Uterus (tissue), 2 donors: ENCODE measurements at regions not wholly inside any gene's neighbourhood (a gene's known extent, or its start where the extent isn't known, plus 50 kb on each side); places are given as distances from the start of the nearest gene placed in this dataset.

Source experiments
- CTCF ChIP-seq, 4 experiments: fragments of 200-600 bp in 2 of 4; fragments of 450-650 bp in 2 of 4; sonication (generic) in 2 of 4; IDR thresholded peaks; one replicate each; pipeline ENCODE4 v1.5.1; 2016 to 2019; ENCODE audit warnings: antibody characterized with exemption in 4 of 4, mild to moderate bottlenecking in 2 of 4, moderate library complexity in 1 of 4
- POLR2A ChIP-seq, 2 donors: fragments of 450-650 bp; IDR thresholded peaks; one replicate each; pipeline ENCODE4 v1.6.1; 2016; ENCODE audit warnings: antibody characterized with exemption in 2 of 2, mild to moderate bottlenecking in 1 of 2, moderate library complexity in 1 of 2

DNA sequence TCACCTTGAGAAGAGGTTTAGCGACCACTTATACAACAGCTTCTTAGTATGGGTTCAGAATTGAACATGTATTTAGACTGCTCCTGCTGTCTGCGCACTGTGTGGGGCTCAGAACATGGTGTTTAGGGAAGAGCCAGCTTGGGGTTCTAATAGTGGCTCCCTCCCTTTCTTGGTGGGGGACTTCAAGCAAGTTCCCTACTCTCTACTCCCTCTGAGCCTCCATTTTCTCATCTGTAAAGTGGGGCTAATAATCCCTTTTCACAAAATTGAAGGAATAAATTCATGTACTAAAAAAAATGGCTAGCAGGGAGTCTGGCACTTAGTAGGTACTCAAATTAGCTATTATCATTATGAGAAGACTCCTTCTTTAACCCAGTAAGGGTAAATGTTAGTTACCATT is 97.5 kb upstream of the SPATA12 start:
- TF ChIP-seq CTCF (IDR thresholded peaks at IDR 0.05) (no peak), POLR2A (IDR thresholded peaks at IDR 0.05) (no peak)
